CD4-positive, alpha-beta memory T cell (primary cell): ENCODE measurements at regions not wholly inside any gene's neighbourhood (a gene's known extent, or its start where the extent isn't known, plus 50 kb on each side); places are given as distances from the start of the nearest gene placed in this dataset.
"Not testable (repeated sequence)": the region's sequence is repeated elsewhere in the genome, so short reads cannot be mapped to it uniquely, and the experiment has no call there.

Experiments
- CTCF ChIA-PET: fragments of 350-600 bp; sonication (Branson Sonifier 250); formaldehyde crosslinking; loops from one replicate; lab custom pipeline; 2021; ENCODE audit warnings: inconsistent platforms; ENCODE audit not compliant: partially characterized antibody; lab: Charles Lee
- POLR2A ChIA-PET: fragments of 350-600 bp; sonication (Branson Sonifier 250); formaldehyde crosslinking; loops from one replicate; lab custom pipeline; 2021; ENCODE audit not compliant: partially characterized antibody; lab: Charles Lee
- DNase-seq, 5 donors: peaks; one replicate each; pipeline versions ENCODE4 v3.0.0 to v3.0.0-alpha.2; 2020 to 2022; ENCODE audit warnings: mixed read lengths in 1 of 5
- H3K27ac ChIP-seq: one replicate; pipeline ENCODE4 v1.7.0; 2013; ENCODE audit warnings: low read depth, low read length
- H3K27me3 ChIP-seq: 2 replicates; pipeline ENCODE4 v1.7.0; 2013; ENCODE audit warnings: mild to moderate bottlenecking, low read length, moderate library complexity; ENCODE audit not compliant: insufficient read depth
- H3K36me3 ChIP-seq: 2 replicates; pipeline ENCODE4 v1.7.0; 2013; ENCODE audit warnings: mild to moderate bottlenecking, low read length, moderate library complexity; ENCODE audit not compliant: insufficient read depth
- H3K4me1 ChIP-seq: 2 replicates; pipeline ENCODE4 v1.7.0; 2013; ENCODE audit warnings: mild to moderate bottlenecking, low read length, moderate library complexity; ENCODE audit not compliant: insufficient read depth
- H3K4me3 ChIP-seq, 2 donors: one replicate each; pipeline ENCODE4 v1.7.0; 2013; ENCODE audit warnings: low read length in 2 of 2, mild to moderate bottlenecking in 1 of 2
- H3K9me3 ChIP-seq, 2 donors: one replicate each; pipeline ENCODE4 v1.7.0; 2013; ENCODE audit warnings: low read length in 2 of 2, control low read depth in 1 of 2; ENCODE audit not compliant: control insufficient read depth in 1 of 2
- H3K27ac Mint-ChIP-seq, 7 donors: one replicate each; pipeline ENCODE4 v1.8.0; 2020 to 2021; ENCODE audit warnings: mixed read lengths in 7 of 7, mild to moderate bottlenecking in 6 of 7, inconsistent platforms in 3 of 7, moderate library complexity in 3 of 7
- H3K27me3 Mint-ChIP-seq, 2 donors: one replicate each; pipeline ENCODE4 v1.8.0; 2020 to 2021; ENCODE audit warnings: mixed read lengths in 2 of 2
- H3K36me3 Mint-ChIP-seq, 2 donors: one replicate each; pipeline ENCODE4 v1.8.0; 2020 to 2021; ENCODE audit warnings: mixed read lengths in 2 of 2, inconsistent platforms in 1 of 2, mild to moderate bottlenecking in 1 of 2
- H3K4me1 Mint-ChIP-seq, 4 donors: one replicate each; pipeline ENCODE4 v1.8.0; 2020 to 2021; ENCODE audit warnings: mixed read lengths in 4 of 4, mild to moderate bottlenecking in 1 of 4
- H3K4me3 Mint-ChIP-seq, 8 donors: one replicate each; pipeline ENCODE4 v1.8.0; 2020 to 2021; ENCODE audit warnings: mixed read lengths in 8 of 8, mild to moderate bottlenecking in 7 of 8, moderate library complexity in 6 of 8, inconsistent platforms in 3 of 8
- H3K9me3 Mint-ChIP-seq, 8 donors: one replicate each; pipeline ENCODE4 v1.8.0; 2020 to 2021; ENCODE audit warnings: mixed read lengths in 8 of 8, mild to moderate bottlenecking in 5 of 8, inconsistent platforms in 3 of 8, moderate library complexity in 1 of 8
- intact Hi-C: fragments of 100-400 bp; cut with micrococcal nuclease; formaldehyde crosslinking; loops from one replicate; pipeline ENCODE4 v1.15.1; 2023

GRCh38 chr12:76939701-76940100, 60.9 kb upstream of the CSRP2 start:
- H3K9me3 Mint-ChIP-seq, result peaks cover 0 to 2% (median 0%) of the 10 kb centered on the region in 8 donors
- ChIA-PET CTCF (no interaction called here), POLR2A (no interaction called here)
- H3K27ac ChIP-seq, result no peak overlapping the region
- H3K27me3 ChIP-seq, result no peaks in the 10 kb centered on the region
- H3K4me3 ChIP-seq, result no peak overlapping the region
- DNase-seq, result no peak
- no peaks in the 10 kb centered on the region for H3K27me3 Mint-ChIP-seq
- intact Hi-C loops, result no loop called here
- no peak overlapping the region for H3K4me3 Mint-ChIP-seq
- no peaks in the 10 kb centered on the region for H3K4me1 Mint-ChIP-seq
- H3K9me3 ChIP-seq, result no peaks in the 10 kb centered on the region
- no peak overlapping the region for H3K27ac Mint-ChIP-seq
- no peaks in the 10 kb centered on the region for H3K4me1 ChIP-seq
- H3K36me3 ChIP-seq, result no peaks in the 10 kb centered on the region
- H3K36me3 Mint-ChIP-seq, result no peaks in the 10 kb centered on the region

GRCh38 chr12:76936275-76937193, 57.7 kb upstream of the CSRP2 start:
- Mint-ChIP-seq H3K27me3 (peaks cover 0 to 8% of the 10 kb centered on the region in 2 donors), H3K27ac (no peak overlapping the region)

GRCh38 chr12:76933392-76933791, 54.6 kb upstream of the CSRP2 start:
- H3K4me3 Mint-ChIP-seq, H3K36me3 ChIP-seq, POLR2A ChIA-PET, H3K27ac ChIP-seq, H3K4me3 ChIP-seq, H3K4me1 Mint-ChIP-seq, intact Hi-C loops, H3K36me3 Mint-ChIP-seq, H3K9me3 Mint-ChIP-seq, DNase-seq, H3K27ac Mint-ChIP-seq, H3K27me3 ChIP-seq, H3K9me3 ChIP-seq, H3K4me1 ChIP-seq: not testable (repeated sequence)
- H3K27me3 Mint-ChIP-seq, result peaks cover 7 to 18% of the 10 kb centered on the region in 2 donors
- CTCF ChIA-PET, result interaction anchor here (1.0 kb wide), 1 partner anchor 7 kb away, joined by 3 read pairs; no protein-coding TSS in a partner anchor

More at GRCh38 chr12:76936275-76937193, 57.7 kb upstream of the CSRP2 start:
- Mint-ChIP-seq H3K4me3 (no peak overlapping the region), H3K4me1 (no peaks in the 10 kb centered on the region), H3K9me3 (peaks cover 0 to 3% (median 0%) of the 10 kb centered on the region in 8 donors), H3K36me3 (no peaks in the 10 kb centered on the region)
- DNase-seq, result no peak
- Histone ChIP-seq H3K4me3 (no peak overlapping the region), H3K27me3 (no peaks in the 10 kb centered on the region), H3K27ac (no peak overlapping the region), H3K9me3 (no peaks in the 10 kb centered on the region), H3K36me3 (no peaks in the 10 kb centered on the region), H3K4me1 (no peaks in the 10 kb centered on the region)
- ChIA-PET CTCF (interaction anchor here (1.4 to 1.5 kb wide), 2 partner anchors 9 to 74 kb away, joined by 3 to 4 read pairs; no protein-coding TSS in a partner anchor), POLR2A (no interaction called here)
- intact Hi-C loops, result no loop called here

- H3K27ac ChIP-seq, result no peak overlapping the region
- no peak overlapping the region for H3K4me3 ChIP-seq
- CTCF ChIA-PET, result interaction anchor here (1.0 kb wide), 1 partner anchor 11 kb away, joined by 3 read pairs; no protein-coding TSS in a partner anchor
- H3K4me3 Mint-ChIP-seq, result no peak overlapping the region
- POLR2A ChIA-PET, result no interaction called here
- no peaks in the 10 kb centered on the region for H3K9me3 ChIP-seq
- no peaks in the 10 kb centered on the region for H3K27me3 ChIP-seq
- H3K27me3 Mint-ChIP-seq, result peaks cover 12 to 19% of the 10 kb centered on the region in 2 donors
- H3K36me3 ChIP-seq, result no peaks in the 10 kb centered on the region
- no peak overlapping the region for H3K27ac Mint-ChIP-seq
- H3K36me3 Mint-ChIP-seq, result no peaks in the 10 kb centered on the region
- intact Hi-C loops, result no loop called here
- H3K9me3 Mint-ChIP-seq, result peaks cover 0 to 5% (median 0%) of the 10 kb centered on the region in 8 donors
- no peaks in the 10 kb centered on the region for H3K4me1 ChIP-seq
- H3K4me1 Mint-ChIP-seq, result no peaks in the 10 kb centered on the region
- DNase-seq, result no peak
Observed at GRCh38 chr12:76929499-76929898, 50.7 kb upstream of the CSRP2 start.
